ENCODE measurements at regions not wholly inside any gene's neighbourhood (a gene's known extent, or its start where the extent isn't known, plus 50 kb on each side); places are given as distances from the start of the nearest gene placed in this dataset.

GRCh38 chr10:128560993-128561392, 434.8 kb upstream of the MKI67 start:
- no peaks in the 10 kb centered on the region for H3K27me3 ChIP-seq (ENCODE audit: control insufficient read depth, insufficient read depth, low read length)
- TF ChIP-seq, protein P1, sequence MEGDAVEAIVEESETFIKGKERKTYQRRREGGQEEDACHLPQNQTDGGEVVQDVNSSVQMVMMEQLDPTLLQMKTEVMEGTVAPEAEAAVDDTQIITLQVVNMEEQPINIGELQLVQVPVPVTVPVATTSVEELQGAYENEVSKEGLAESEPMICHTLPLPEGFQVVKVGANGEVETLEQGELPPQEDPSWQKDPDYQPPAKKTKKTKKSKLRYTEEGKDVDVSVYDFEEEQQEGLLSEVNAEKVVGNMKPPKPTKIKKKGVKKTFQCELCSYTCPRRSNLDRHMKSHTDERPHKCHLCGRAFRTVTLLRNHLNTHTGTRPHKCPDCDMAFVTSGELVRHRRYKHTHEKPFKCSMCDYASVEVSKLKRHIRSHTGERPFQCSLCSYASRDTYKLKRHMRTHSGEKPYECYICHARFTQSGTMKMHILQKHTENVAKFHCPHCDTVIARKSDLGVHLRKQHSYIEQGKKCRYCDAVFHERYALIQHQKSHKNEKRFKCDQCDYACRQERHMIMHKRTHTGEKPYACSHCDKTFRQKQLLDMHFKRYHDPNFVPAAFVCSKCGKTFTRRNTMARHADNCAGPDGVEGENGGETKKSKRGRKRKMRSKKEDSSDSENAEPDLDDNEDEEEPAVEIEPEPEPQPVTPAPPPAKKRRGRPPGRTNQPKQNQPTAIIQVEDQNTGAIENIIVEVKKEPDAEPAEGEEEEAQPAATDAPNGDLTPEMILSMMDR (IDR thresholded peaks at IDR 0.05; ENCODE audit: insufficient read depth, low read length, severe bottlenecking), result no peak
- DNase-seq (ENCODE audit: low read depth), result no peak
- H3K36me3 ChIP-seq (ENCODE audit: control insufficient read depth, insufficient read depth, low read length), result no peaks in the 10 kb centered on the region
- H3K4me3 ChIP-seq (ENCODE audit: low read depth, low read length), result no peak overlapping the region
- no peak for FAIRE-seq

GRCh38 chr10:128563387-128563786, 437.2 kb upstream of the MKI67 start:
- TF ChIP-seq, protein P1 (IDR thresholded peaks at IDR 0.05; ENCODE audit: insufficient read depth, low read length, severe bottlenecking), result no peak
- H3K36me3 ChIP-seq (ENCODE audit: control insufficient read depth, insufficient read depth, low read length), result no peaks in the 10 kb centered on the region
- FAIRE-seq (no peak), DNase-seq (ENCODE audit: low read depth) (no peak)
- no peak overlapping the region for H3K4me3 ChIP-seq (ENCODE audit: low read depth, low read length)
- no peaks in the 10 kb centered on the region for H3K27me3 ChIP-seq (ENCODE audit: control insufficient read depth, insufficient read depth, low read length)

DNA sequence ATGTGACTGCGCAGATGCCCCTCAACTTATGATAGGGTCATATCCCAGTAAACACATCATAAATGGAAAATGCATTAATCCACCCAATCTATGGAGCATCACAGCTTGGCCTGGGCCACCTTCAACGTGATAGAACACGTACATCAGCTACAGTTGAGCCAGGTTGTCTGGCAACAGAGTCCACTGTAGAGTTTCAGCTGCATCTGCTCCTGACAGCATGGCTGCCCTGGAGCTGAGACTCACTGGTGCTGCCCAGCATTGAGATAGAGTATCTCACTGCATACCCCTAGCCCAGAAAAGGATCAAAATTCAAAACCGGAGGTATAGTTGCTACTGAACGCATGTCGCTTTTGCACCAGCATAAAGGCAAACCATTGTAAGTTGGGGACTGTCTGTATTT, 437.7 kb upstream of the MKI67 start:
- FAIRE-seq (no peak), DNase-seq (ENCODE audit: low read depth) (no peak)
- H3K36me3 ChIP-seq (ENCODE audit: control insufficient read depth, insufficient read depth, low read length), result no peaks in the 10 kb centered on the region
- TF ChIP-seq, protein P1 (IDR thresholded peaks at IDR 0.05; ENCODE audit: insufficient read depth, low read length, severe bottlenecking), result no peak
- no peak overlapping the region for H3K4me3 ChIP-seq (ENCODE audit: low read depth, low read length)
- H3K27me3 ChIP-seq (ENCODE audit: control insufficient read depth, insufficient read depth, low read length), result no peaks in the 10 kb centered on the region

- DNase-seq (ENCODE audit: low read depth) (no peak), FAIRE-seq (no peak)
- Histone ChIP-seq H3K27me3 (ENCODE audit: control insufficient read depth, insufficient read depth, low read length) (no peaks in the 10 kb centered on the region), H3K36me3 (ENCODE audit: control insufficient read depth, insufficient read depth, low read length) (no peaks in the 10 kb centered on the region), H3K4me3 (ENCODE audit: low read depth, low read length) (no peak overlapping the region)
- TF ChIP-seq, protein P1 (IDR thresholded peaks at IDR 0.05; ENCODE audit: insufficient read depth, low read length, severe bottlenecking), result no peak
Measured at GRCh38 chr10:128566361-128566968, 440.2 kb upstream of the MKI67 start.

- TF ChIP-seq, protein P1 (IDR thresholded peaks at IDR 0.05; ENCODE audit: insufficient read depth, low read length, severe bottlenecking), result no peak
- H3K27me3 ChIP-seq (ENCODE audit: control insufficient read depth, insufficient read depth, low read length), result no peaks in the 10 kb centered on the region
Measured at GRCh38 chr10:128567551-128567950, 441.3 kb upstream of the MKI67 start.

DNA sequence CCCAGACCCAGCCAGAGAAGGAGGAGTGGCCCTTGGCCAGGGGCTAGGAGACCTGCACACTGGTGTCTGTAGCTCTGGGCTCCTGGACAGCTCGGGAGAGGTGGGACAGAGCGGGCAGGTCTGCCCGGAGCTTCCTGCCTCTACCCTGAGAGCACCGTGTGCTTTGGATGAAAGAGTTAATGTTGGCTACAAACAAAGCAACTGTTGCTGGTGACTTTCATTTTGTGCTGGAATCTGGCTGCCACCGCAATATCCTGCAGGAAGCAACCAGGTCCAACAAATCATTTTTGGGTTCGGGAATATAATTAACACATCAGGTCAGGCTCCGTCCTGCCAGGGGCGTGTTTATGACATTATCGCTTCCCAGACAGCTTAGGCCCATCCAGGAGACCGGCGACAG, 441.8 kb upstream of the MKI67 start:
- FAIRE-seq (no peak), DNase-seq (ENCODE audit: low read depth) (no peak)
- no peaks in the 10 kb centered on the region for H3K36me3 ChIP-seq (ENCODE audit: control insufficient read depth, insufficient read depth, low read length)
- H3K27me3 ChIP-seq (ENCODE audit: control insufficient read depth, insufficient read depth, low read length), result no peaks in the 10 kb centered on the region
- TF ChIP-seq, protein P1 (IDR thresholded peaks at IDR 0.05; ENCODE audit: insufficient read depth, low read length, severe bottlenecking), result no peak
- H3K4me3 ChIP-seq (ENCODE audit: low read depth, low read length), result no peak overlapping the region

More at GRCh38 chr10:128567551-128567950, 441.3 kb upstream of the MKI67 start:
- no peak for DNase-seq (ENCODE audit: low read depth)
- FAIRE-seq, result no peak
- no peak overlapping the region for H3K4me3 ChIP-seq (ENCODE audit: low read depth, low read length)
- H3K36me3 ChIP-seq (ENCODE audit: control insufficient read depth, insufficient read depth, low read length), result no peaks in the 10 kb centered on the region

Measured in bronchial epithelial cell (primary cell).